Activated B cell treated with CpG ODN at 0.5 μM for 24 hours (primary cell): ENCODE measurements at regions not wholly inside any gene's neighbourhood (a gene's known extent, or its start where the extent isn't known, plus 50 kb on each side); places are given as distances from the start of the nearest gene placed in this dataset.
"Not testable (repeated sequence)": the region's sequence is repeated elsewhere in the genome, so short reads cannot be mapped to it uniquely, and the experiment has no call there.

Source experiments
- ATAC-seq: fragments of 200-7000 bp; cut with Tn5 transposase; one replicate; pipeline ENCODE4 v1.10.0; 2021; ENCODE audit warnings: low read depth, mild to moderate bottlenecking, moderate library complexity
- CTCF ChIA-PET: fragments of 350-600 bp; sonication (Branson Sonifier 250); formaldehyde crosslinking; loops from one replicate; lab custom pipeline; 2021; ENCODE audit warnings: antibody characterized with exemption; lab: Charles Lee
- POLR2A ChIA-PET: fragments of 350-600 bp; sonication (Branson Sonifier 250); formaldehyde crosslinking; loops from one replicate; lab custom pipeline; 2021; ENCODE audit warnings: antibody characterized with exemption; lab: Charles Lee
- DNase-seq: peaks from one replicate; pipeline ENCODE4 v3.0.0; 2022
- H3K27ac Mint-ChIP-seq: one replicate; pipeline ENCODE4 v1.8.0; 2020; ENCODE audit warnings: mixed read lengths
- H3K27me3 Mint-ChIP-seq: one replicate; pipeline ENCODE4 v1.8.0; 2021; ENCODE audit warnings: mixed read lengths
- H3K36me3 Mint-ChIP-seq: one replicate; pipeline ENCODE4 v1.8.0; 2021; ENCODE audit warnings: low read depth, mixed read lengths
- H3K4me1 Mint-ChIP-seq: one replicate; pipeline ENCODE4 v1.8.0; 2021; ENCODE audit warnings: mixed read lengths
- H3K4me3 Mint-ChIP-seq: one replicate; pipeline ENCODE4 v1.8.0; 2020; ENCODE audit warnings: mild to moderate bottlenecking, mixed read lengths
- H3K9me3 Mint-ChIP-seq: one replicate; pipeline ENCODE4 v1.8.0; 2020; ENCODE audit warnings: mixed read lengths
- CTCF ChIP-seq: fragments of 200-600 bp; IDR thresholded peaks from one replicate; pipeline ENCODE4 v1.8.0; 2022; ENCODE audit warnings: antibody characterized with exemption, mild to moderate bottlenecking
- intact Hi-C: fragments of 100-400 bp; cut with micrococcal nuclease; formaldehyde crosslinking; loops from one replicate; pipeline ENCODE4 v1.15.1; 2024

GRCh38 chr12:95380997-95381786, 92.8 kb upstream of the METAP2 start:
- DNase-seq: no peak
- no peak for TF ChIP-seq CTCF
- CTCF ChIA-PET: no interaction called here
- intact Hi-C loops: no loop called here
- no peak overlapping the region for H3K4me3 Mint-ChIP-seq
- no peaks in the 10 kb centered on the region for H3K27me3 Mint-ChIP-seq
- POLR2A ChIA-PET: no interaction called here
- H3K27ac Mint-ChIP-seq: no peak overlapping the region
- H3K9me3 Mint-ChIP-seq: no peaks in the 10 kb centered on the region
- no peaks in the 10 kb centered on the region for H3K4me1 Mint-ChIP-seq
- no peaks in the 10 kb centered on the region for H3K36me3 Mint-ChIP-seq
- no peak for ATAC-seq

- H3K4me1 Mint-ChIP-seq, H3K9me3 Mint-ChIP-seq, DNase-seq, intact Hi-C loops, H3K27ac Mint-ChIP-seq, H3K27me3 Mint-ChIP-seq, CTCF ChIA-PET, ATAC-seq, H3K4me3 Mint-ChIP-seq, POLR2A ChIA-PET, H3K36me3 Mint-ChIP-seq: not testable (repeated sequence)
Observed at GRCh38 chr12:95383920-95384319, 90.0 kb upstream of the METAP2 start.

- intact Hi-C loops: no loop called here
- H3K27ac Mint-ChIP-seq: no peak overlapping the region
- no peak overlapping the region for H3K4me3 Mint-ChIP-seq
- ChIA-PET POLR2A (no interaction called here), CTCF (no interaction called here)
- no peaks in the 10 kb centered on the region for H3K9me3 Mint-ChIP-seq
- H3K27me3 Mint-ChIP-seq: no peaks in the 10 kb centered on the region
- no peak for TF ChIP-seq CTCF
- ATAC-seq (no peak), DNase-seq (no peak)
- no peaks in the 10 kb centered on the region for H3K36me3 Mint-ChIP-seq
- H3K4me1 Mint-ChIP-seq: peaks cover under 1% of the 10 kb centered on the region
Observed at GRCh38 chr12:95384785-95385184, 89.2 kb upstream of the METAP2 start.

GRCh38 chr12:95385246-95386035, 88.5 kb upstream of the METAP2 start:
- intact Hi-C loops: no loop called here
- no peak for ATAC-seq
- ChIA-PET POLR2A (no interaction called here), CTCF (no interaction called here)
- Mint-ChIP-seq H3K4me1 (peaks cover 6% of the 10 kb centered on the region), H3K4me3 (no peak overlapping the region), H3K27ac (no peak overlapping the region), H3K27me3 (no peaks in the 10 kb centered on the region), H3K9me3 (no peaks in the 10 kb centered on the region), H3K36me3 (no peaks in the 10 kb centered on the region)
- no peak for DNase-seq
- no peak for TF ChIP-seq CTCF

- CTCF ChIA-PET: no interaction called here
- DNase-seq: no peak
- POLR2A ChIA-PET: no interaction called here
Observed at GRCh38 chr12:95386051-95386450, 87.9 kb upstream of the METAP2 start.

GRCh38 chr12:95388260-95388659, 85.7 kb upstream of the METAP2 start:
- H3K36me3 Mint-ChIP-seq, H3K27ac Mint-ChIP-seq, intact Hi-C loops, H3K27me3 Mint-ChIP-seq, ATAC-seq, POLR2A ChIA-PET, H3K4me3 Mint-ChIP-seq, DNase-seq, H3K9me3 Mint-ChIP-seq, CTCF ChIA-PET: not testable (repeated sequence)
- H3K4me1 Mint-ChIP-seq: peaks cover 16% of the 10 kb centered on the region

More at GRCh38 chr12:95386051-95386450, 87.9 kb upstream of the METAP2 start:
- Mint-ChIP-seq H3K36me3 (no peaks in the 10 kb centered on the region), H3K9me3 (no peaks in the 10 kb centered on the region), H3K27me3 (no peaks in the 10 kb centered on the region), H3K4me1 (peaks cover 12% of the 10 kb centered on the region), H3K4me3 (no peak overlapping the region), H3K27ac (no peak overlapping the region)
- intact Hi-C loops: no loop called here
- ATAC-seq: no peak
- TF ChIP-seq CTCF: no peak
